SK-N-SH treated with all-trans-retinoic acid at 6 μM for 48 hours (cell line): ENCODE measurements at regions not wholly inside any gene's neighbourhood (a gene's known extent, or its start where the extent isn't known, plus 50 kb on each side); places are given as distances from the start of the nearest gene placed in this dataset.

Experiments used
- ATAC-seq: fragments of 200-7000 bp; cut with Tn5 transposase; 3 replicates; pipeline ENCODE4 v1.9.1; 2020; ENCODE audit warnings: mild to moderate bottlenecking, moderate library complexity
- ARNTL ChIP-seq: fragments of 450-650 bp; formaldehyde crosslinking; IDR thresholded peaks from 2 replicates; pipeline ENCODE4 v1.5.0; 2020; ENCODE audit warnings: low read depth, mild to moderate bottlenecking, moderate library complexity, borderline replicate concordance
- BACH2 ChIP-seq: fragments of 250-450 bp; sonication (Bioruptor Pico); IDR thresholded peaks from 2 replicates; pipeline ENCODE4 v1.9.0; 2021; ENCODE audit warnings: mild to moderate bottlenecking, borderline replicate concordance
- CREB5 ChIP-seq: fragments of 250-450 bp; sonication (Bioruptor Pico); IDR thresholded peaks from 2 replicates; pipeline ENCODE4 v1.5.1; 2020; ENCODE audit warnings: low read depth, mild to moderate bottlenecking, moderate library complexity
- CSDC2 ChIP-seq: fragments of 250-450 bp; sonication (Bioruptor Pico); IDR thresholded peaks from 2 replicates; pipeline ENCODE4 v1.5.0; 2020; ENCODE audit warnings: mild to moderate bottlenecking, moderate library complexity
- CSRNP3 ChIP-seq: fragments of 250-450 bp; sonication (Bioruptor Pico); IDR thresholded peaks from 2 replicates; pipeline ENCODE4 v1.5.1; 2021; ENCODE audit warnings: mild to moderate bottlenecking, moderate library complexity
- ESRRG ChIP-seq: fragments of 250-450 bp; sonication (Bioruptor Pico); IDR thresholded peaks from 2 replicates; pipeline ENCODE4 v1.6.1; 2021; ENCODE audit warnings: mild to moderate bottlenecking
- GLIS3 ChIP-seq: fragments of 250-450 bp; sonication (Bioruptor Pico); IDR thresholded peaks from 2 replicates; pipeline ENCODE4 v1.5.0; 2020; ENCODE audit warnings: mild to moderate bottlenecking, moderate library complexity
- ISL1 ChIP-seq: fragments of 250-450 bp; sonication (Bioruptor Pico); IDR thresholded peaks from 2 replicates; pipeline ENCODE4 v2.1.2; 2022; ENCODE audit warnings: mild to moderate bottlenecking, moderate library complexity
- OSR1 ChIP-seq: fragments of 250-450 bp; sonication (Bioruptor Pico); IDR thresholded peaks from 2 replicates; pipeline ENCODE4 v1.8.0; 2022; ENCODE audit warnings: moderate library complexity, mild to moderate bottlenecking, inconsistent platforms
- POU6F1 ChIP-seq: fragments of 250-450 bp; sonication (Bioruptor Pico); IDR thresholded peaks from 2 replicates; pipeline ENCODE4 v1.8.0; 2021; ENCODE audit warnings: low read depth, mild to moderate bottlenecking, moderate library complexity, borderline replicate concordance
- PPARA ChIP-seq: fragments of 250-450 bp; sonication (Bioruptor Pico); IDR thresholded peaks from 2 replicates; pipeline ENCODE4 v1.5.0; 2020; ENCODE audit warnings: mild to moderate bottlenecking, borderline replicate concordance
- RARB ChIP-seq: fragments of 250-450 bp; sonication (Bioruptor Pico); IDR thresholded peaks from 2 replicates; pipeline ENCODE4 v1.8.0; 2021; ENCODE audit warnings: mild to moderate bottlenecking, moderate library complexity
- SNAI2 ChIP-seq: fragments of 250-450 bp; sonication (Bioruptor Pico); IDR thresholded peaks from 2 replicates; pipeline ENCODE4 v1.5.0; 2020; ENCODE audit warnings: mild to moderate bottlenecking, moderate library complexity
- TCF4 ChIP-seq: fragments of 250-450 bp; sonication (Bioruptor Pico); IDR thresholded peaks from 2 replicates; pipeline ENCODE4 v1.8.0; 2021; ENCODE audit warnings: mild to moderate bottlenecking, moderate library complexity, borderline replicate concordance
- TOX ChIP-seq: fragments of 250-450 bp; sonication (Bioruptor Pico); IDR thresholded peaks from 2 replicates; pipeline ENCODE4 v1.8.0; 2021; ENCODE audit warnings: mild to moderate bottlenecking, moderate library complexity, borderline replicate concordance
- ZFP30 ChIP-seq: fragments of 450-650 bp; formaldehyde crosslinking; IDR thresholded peaks from 2 replicates; pipeline ENCODE4 v1.5.0; 2022; ENCODE audit warnings: mild to moderate bottlenecking, moderate library complexity
- ZNF565 ChIP-seq: fragments of 450-650 bp; formaldehyde crosslinking; conservative IDR thresholded peaks from 2 replicates; pipeline ENCODE4 v1.5.0; 2020; ENCODE audit warnings: low read depth, mild to moderate bottlenecking, moderate library complexity
- ZNF70 ChIP-seq: fragments of 450-650 bp; formaldehyde crosslinking; IDR thresholded peaks from 2 replicates; pipeline ENCODE4 v1.5.0; 2020; ENCODE audit warnings: mild to moderate bottlenecking, moderate library complexity
- ZNF8 ChIP-seq: fragments of 450-650 bp; formaldehyde crosslinking; IDR thresholded peaks from 2 replicates; pipeline ENCODE4 v1.5.0; 2020; ENCODE audit warnings: mild to moderate bottlenecking, moderate library complexity
- TF ChIP-seq, protein P1 (sequence below): fragments of 250-450 bp; sonication (Bioruptor Pico); IDR thresholded peaks from 2 replicates; pipeline ENCODE4 v1.8.0; 2020; ENCODE audit warnings: mild to moderate bottlenecking, moderate library complexity, borderline replicate concordance

DNA sequence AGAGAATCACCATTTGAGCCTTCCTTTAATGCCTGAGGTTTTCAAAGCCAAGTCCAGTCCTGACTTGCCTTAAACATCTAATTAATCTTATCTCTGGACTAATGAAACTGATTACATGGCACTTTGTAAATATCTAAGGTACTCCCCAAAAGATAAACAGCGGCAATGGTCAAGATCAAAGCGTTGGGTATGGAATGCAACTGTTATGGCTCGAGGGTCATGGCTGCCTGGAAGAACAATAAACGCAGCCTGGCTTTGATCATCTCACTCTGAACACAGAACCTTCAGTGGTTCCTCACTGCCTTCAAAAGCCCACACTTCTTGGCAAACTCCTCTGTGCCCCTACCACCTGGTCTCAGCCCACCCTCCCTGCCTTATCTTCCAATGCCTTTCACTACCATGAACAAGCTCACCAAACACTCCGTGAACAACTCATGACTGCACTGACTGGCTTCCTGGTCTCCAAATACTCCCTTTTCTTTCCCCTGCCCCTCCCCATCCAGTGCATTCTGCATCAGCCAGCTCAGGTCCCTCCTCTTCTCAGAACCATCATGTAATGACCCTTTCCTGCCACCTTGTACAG lies 150.2 kb upstream of the NFE2L3 start:
- TF ChIP-seq BACH2: no peak
- TF ChIP-seq ISL1 (CRISPR knock-in tag): no peak
- TF ChIP-seq RARB (CRISPR knock-in tag): no peak
- no peak for TF ChIP-seq TCF4
- ATAC-seq: no peak

DNA sequence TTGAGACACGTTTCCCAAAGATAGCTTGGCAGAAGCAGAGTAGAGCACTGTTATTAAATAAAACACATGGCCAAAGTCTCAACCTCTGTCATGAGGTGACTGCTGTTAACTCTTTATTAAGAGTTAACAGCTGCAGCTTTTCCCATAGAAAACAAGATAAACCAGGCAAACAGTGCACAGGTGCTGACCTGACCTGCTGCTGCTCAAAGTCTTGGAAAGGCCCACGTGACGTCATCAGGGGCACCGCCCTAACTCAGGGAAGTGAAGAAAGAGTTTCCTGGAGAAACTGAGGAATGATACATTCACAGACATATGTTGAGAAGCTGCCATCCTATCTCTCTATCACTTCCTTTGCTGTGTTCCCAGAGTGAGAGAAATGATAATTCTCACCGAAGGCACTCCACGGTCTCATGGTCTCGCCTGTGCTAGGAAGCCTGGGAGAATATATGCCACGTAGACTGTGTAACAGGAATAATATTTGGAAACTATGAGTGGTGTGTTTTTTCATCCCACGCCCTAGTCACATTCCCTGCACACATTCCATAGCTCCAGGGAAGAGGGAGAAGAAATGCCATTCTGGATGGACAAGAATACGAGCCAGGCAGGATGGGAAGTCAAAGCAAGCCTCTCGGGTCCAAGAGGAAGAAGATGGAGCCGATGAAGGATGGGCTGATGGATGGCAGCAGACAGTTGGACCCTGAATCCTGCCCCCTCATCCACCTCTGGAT lies 146.2 kb upstream of the NFE2L3 start:
- ATAC-seq: no peak
- TF ChIP-seq CSRNP3 (CRISPR knock-in tag) (no peak), PPARA (no peak), ZNF8 (CRISPR knock-in tag) (no peak), ZNF565 (CRISPR knock-in tag) (no peak)

DNA sequence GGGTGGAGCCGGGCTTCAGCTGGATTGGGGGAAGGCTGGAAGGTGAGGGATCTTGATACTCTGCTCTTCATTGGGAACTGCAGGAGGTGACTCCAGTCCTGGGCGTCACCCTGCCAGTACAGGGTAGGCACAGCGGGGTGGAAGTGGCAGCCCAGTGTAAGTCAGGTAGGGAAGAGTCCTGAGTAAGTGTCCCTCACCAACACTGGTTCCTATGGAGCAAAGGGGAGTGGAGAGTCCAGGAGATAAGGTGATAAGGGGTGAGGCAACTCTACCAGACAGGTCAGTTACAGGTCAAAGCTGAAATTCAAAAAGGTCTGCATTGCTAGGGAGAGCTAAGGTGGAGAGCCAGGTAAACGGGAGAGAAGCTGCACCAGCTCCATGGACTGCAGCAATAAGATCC lies 145.6 kb upstream of the NFE2L3 start:
- no peak for ATAC-seq
- TF ChIP-seq ZFP30 (no peak), ISL1 (CRISPR knock-in tag) (no peak), CSDC2 (no peak), ARNTL (CRISPR knock-in tag) (no peak), BACH2 (no peak), CSRNP3 (CRISPR knock-in tag) (no peak)
- TF ChIP-seq, all 23 proteins: peak for 0

- ATAC-seq: no peak
- no peak for TF ChIP-seq CREB5 (CRISPR knock-in tag)
- TF ChIP-seq OSR1 (CRISPR knock-in tag): no peak
- no peak for TF ChIP-seq ZFP30
- no peak for TF ChIP-seq ISL1 (CRISPR knock-in tag)
- no peak for TF ChIP-seq SNAI2 (CRISPR knock-in tag)
- TF ChIP-seq POU6F1 (CRISPR knock-in tag): no peak
- no peak for TF ChIP-seq TOX (CRISPR knock-in tag)
- TF ChIP-seq ZNF565 (CRISPR knock-in tag): no peak
- no peak for TF ChIP-seq CSDC2
- TF ChIP-seq CSRNP3 (CRISPR knock-in tag): no peak
- no peak for TF ChIP-seq ZNF70 (CRISPR knock-in tag)
- TF ChIP-seq ARNTL (CRISPR knock-in tag): no peak
- TF ChIP-seq PPARA: no peak
- no peak for TF ChIP-seq BACH2
- TF ChIP-seq GLIS3 (CRISPR knock-in tag): no peak
- TF ChIP-seq RARB (CRISPR knock-in tag): no peak
- TF ChIP-seq ESRRG (CRISPR knock-in tag): no peak
- TF ChIP-seq, protein P1, sequence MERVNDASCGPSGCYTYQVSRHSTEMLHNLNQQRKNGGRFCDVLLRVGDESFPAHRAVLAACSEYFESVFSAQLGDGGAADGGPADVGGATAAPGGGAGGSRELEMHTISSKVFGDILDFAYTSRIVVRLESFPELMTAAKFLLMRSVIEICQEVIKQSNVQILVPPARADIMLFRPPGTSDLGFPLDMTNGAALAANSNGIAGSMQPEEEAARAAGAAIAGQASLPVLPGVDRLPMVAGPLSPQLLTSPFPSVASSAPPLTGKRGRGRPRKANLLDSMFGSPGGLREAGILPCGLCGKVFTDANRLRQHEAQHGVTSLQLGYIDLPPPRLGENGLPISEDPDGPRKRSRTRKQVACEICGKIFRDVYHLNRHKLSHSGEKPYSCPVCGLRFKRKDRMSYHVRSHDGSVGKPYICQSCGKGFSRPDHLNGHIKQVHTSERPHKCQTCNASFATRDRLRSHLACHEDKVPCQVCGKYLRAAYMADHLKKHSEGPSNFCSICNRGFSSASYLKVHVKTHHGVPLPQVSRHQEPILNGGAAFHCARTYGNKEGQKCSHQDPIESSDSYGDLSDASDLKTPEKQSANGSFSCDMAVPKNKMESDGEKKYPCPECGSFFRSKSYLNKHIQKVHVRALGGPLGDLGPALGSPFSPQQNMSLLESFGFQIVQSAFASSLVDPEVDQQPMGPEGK (CRISPR knock-in tag): no peak
These were observed 144.5 kb upstream of the NFE2L3 start for GRCh38 chr7:26007510-26007909.
